SK-N-DZ (cell line): ENCODE measurements at regions not wholly inside any gene's neighbourhood (a gene's known extent, or its start where the extent isn't known, plus 50 kb on each side); places are given as distances from the start of the nearest gene placed in this dataset.
A peak's percentile ranks its signal among the peaks of the same experiment; 100 is the strongest.
"Not testable (repeated sequence)": the region's sequence is repeated elsewhere in the genome, so short reads cannot be mapped to it uniquely, and the experiment has no call there.

ENCODE experiments used
- DNase-seq: peaks from one replicate; pipeline ENCODE4 v3.0.0-alpha.2; 2015; ENCODE audit warnings: low spot score

- DNase-seq: peak; percentile 26
Measured at GRCh38 chr20:57834306-57835073, 124.7 kb upstream of the PMEPA1 start.

GRCh38 chr20:57831993-57832585, 122.3 kb upstream of the PMEPA1 start:
- DNase-seq: no peak

- DNase-seq: no peak
Measured at GRCh38 chr20:57831326-57831992, 121.6 kb upstream of the PMEPA1 start.

GRCh38 chr20:57830515-57830895, 120.7 kb upstream of the PMEPA1 start:
- DNase-seq: no peak

GRCh38 chr20:57829805-57830514, 120.1 kb upstream of the PMEPA1 start:
- no peak for DNase-seq

- DNase-seq: no peak
Measured at GRCh38 chr20:57829336-57829735, 119.5 kb upstream of the PMEPA1 start.

- no peak for DNase-seq
Measured at GRCh38 chr20:57828696-57829095, 118.9 kb upstream of the PMEPA1 start.

- no peak for DNase-seq
Measured at GRCh38 chr20:57826666-57827287, 117.0 kb upstream of the PMEPA1 start.

- no peak for DNase-seq
Measured at GRCh38 chr20:57824909-57825308, 115.1 kb upstream of the PMEPA1 start.

GRCh38 chr20:57821935-57822334, 112.1 kb upstream of the PMEPA1 start:
- DNase-seq: no peak

GRCh38 chr20:57819691-57820380, 110.0 kb upstream of the PMEPA1 start:
- no peak for DNase-seq

- DNase-seq: no peak
Measured at GRCh38 chr20:57819291-57819690, 109.5 kb upstream of the PMEPA1 start.

- peak; percentile 25 for DNase-seq
Measured at GRCh38 chr20:57818418-57819181, 108.8 kb upstream of the PMEPA1 start.

GRCh38 chr20:57815405-57815804, 105.6 kb upstream of the PMEPA1 start:
- DNase-seq: no peak

- DNase-seq: no peak
Measured at GRCh38 chr20:57814529-57814928, 104.7 kb upstream of the PMEPA1 start.

- no peak for DNase-seq
Measured at GRCh38 chr20:57813509-57814269, 103.9 kb upstream of the PMEPA1 start.

GRCh38 chr20:57812632-57813031, 102.8 kb upstream of the PMEPA1 start:
- DNase-seq: not testable (repeated sequence)

GRCh38 chr20:57811374-57812020, 101.7 kb upstream of the PMEPA1 start:
- no peak for DNase-seq
